ENCODE measurements at regions not wholly inside any gene's neighbourhood (a gene's known extent, or its start where the extent isn't known, plus 50 kb on each side); places are given as distances from the start of the nearest gene placed in this dataset.

DNA sequence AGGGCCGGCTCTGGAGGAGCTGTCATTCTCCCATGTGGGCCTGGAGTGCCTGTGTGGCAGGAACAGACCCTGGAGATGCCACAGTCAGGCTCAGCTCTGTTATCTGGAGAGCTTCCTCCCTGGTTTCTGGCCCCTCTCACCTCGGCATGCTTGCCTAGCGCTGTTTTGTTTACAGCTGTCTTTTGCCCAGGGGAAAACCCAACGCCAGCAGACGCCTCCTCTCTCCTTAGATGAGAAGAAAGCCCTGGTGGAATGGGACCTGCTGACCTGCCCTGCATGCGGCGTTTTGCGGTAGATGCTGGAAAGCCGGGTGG lies 104.9 kb downstream of the CRYAA start:
- TF ChIP-seq POLR2A (IDR thresholded peaks at IDR 0.05; ENCODE audit: low read depth, low read length) (no peak), POLR2AphosphoS5 (IDR thresholded peaks at IDR 0.05; ENCODE audit: low read depth, low read length) (no peak), TAF1 (IDR thresholded peaks at IDR 0.05; ENCODE audit: borderline replicate concordance, low read depth, low read length) (no peak)

Data from GM12892 (cell line).